ENCODE measurements at regions not wholly inside any gene's neighbourhood (a gene's known extent, or its start where the extent isn't known, plus 50 kb on each side); places are given as distances from the start of the nearest gene placed in this dataset.

DNA sequence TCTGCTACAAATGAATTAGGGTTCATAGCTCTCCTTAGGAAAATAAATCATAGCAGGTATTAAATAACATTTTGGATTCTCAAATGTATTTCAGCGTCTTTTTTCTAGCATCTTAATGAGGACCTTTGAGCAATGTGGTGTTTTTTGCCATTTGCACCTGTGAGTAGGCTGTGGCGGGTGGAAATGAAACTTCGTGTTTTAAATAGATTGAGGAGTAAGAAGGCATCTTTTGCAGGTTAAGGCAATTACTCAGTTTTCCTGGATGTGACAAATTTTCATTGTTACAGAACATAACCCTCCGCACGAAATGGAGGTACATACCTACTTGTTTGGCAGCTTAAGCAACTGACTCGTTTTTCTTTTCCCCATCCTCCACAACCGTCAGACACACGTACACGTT lies 708.9 kb upstream of the NRSN1 start:
- TF ChIP-seq, protein P1, sequence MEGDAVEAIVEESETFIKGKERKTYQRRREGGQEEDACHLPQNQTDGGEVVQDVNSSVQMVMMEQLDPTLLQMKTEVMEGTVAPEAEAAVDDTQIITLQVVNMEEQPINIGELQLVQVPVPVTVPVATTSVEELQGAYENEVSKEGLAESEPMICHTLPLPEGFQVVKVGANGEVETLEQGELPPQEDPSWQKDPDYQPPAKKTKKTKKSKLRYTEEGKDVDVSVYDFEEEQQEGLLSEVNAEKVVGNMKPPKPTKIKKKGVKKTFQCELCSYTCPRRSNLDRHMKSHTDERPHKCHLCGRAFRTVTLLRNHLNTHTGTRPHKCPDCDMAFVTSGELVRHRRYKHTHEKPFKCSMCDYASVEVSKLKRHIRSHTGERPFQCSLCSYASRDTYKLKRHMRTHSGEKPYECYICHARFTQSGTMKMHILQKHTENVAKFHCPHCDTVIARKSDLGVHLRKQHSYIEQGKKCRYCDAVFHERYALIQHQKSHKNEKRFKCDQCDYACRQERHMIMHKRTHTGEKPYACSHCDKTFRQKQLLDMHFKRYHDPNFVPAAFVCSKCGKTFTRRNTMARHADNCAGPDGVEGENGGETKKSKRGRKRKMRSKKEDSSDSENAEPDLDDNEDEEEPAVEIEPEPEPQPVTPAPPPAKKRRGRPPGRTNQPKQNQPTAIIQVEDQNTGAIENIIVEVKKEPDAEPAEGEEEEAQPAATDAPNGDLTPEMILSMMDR (IDR thresholded peaks at IDR 0.05; ENCODE audit: low read depth, low read length, poor library complexity, severe bottlenecking) = no peak
- TF ChIP-seq EZH2phosphoT487 (IDR thresholded peaks at IDR 0.05; ENCODE audit: borderline replicate concordance, low read length) = no peak

Data from DOHH2 (cell line).